Upper lobe of left lung (tissue), 4 donors: ENCODE measurements at regions not wholly inside any gene's neighbourhood (a gene's known extent, or its start where the extent isn't known, plus 50 kb on each side); places are given as distances from the start of the nearest gene placed in this dataset.

ENCODE experiments used
- CTCF ChIP-seq, 6 experiments: fragments of 450-650 bp in 4 of 6; fragments of 200-600 bp in 2 of 6; sonication (generic) in 2 of 6; IDR thresholded peaks; one replicate each; pipeline ENCODE4 v1.5.1; 2016 to 2019; ENCODE audit warnings: antibody characterized with exemption in 6 of 6
- POLR2A ChIP-seq, 4 donors: fragments of 450-650 bp; IDR thresholded peaks; one replicate each; pipeline ENCODE4 v1.5.1; 2016 to 2017; ENCODE audit warnings: antibody characterized with exemption in 4 of 4, mild to moderate bottlenecking in 2 of 4

- TF ChIP-seq CTCF (IDR thresholded peaks at IDR 0.05) (no peak), POLR2A (IDR thresholded peaks at IDR 0.05) (no peak)
Observed at GRCh38 chr10:44805466-44806210, 105.5 kb upstream of the TMEM72 start.
